Neural progenitor cell (in vitro differentiated cells): ENCODE measurements at regions not wholly inside any gene's neighbourhood (a gene's known extent, or its start where the extent isn't known, plus 50 kb on each side); places are given as distances from the start of the nearest gene placed in this dataset.
A peak's percentile ranks its signal among the peaks of the same experiment; 100 is the strongest.
"Not testable (repeated sequence)": the region's sequence is repeated elsewhere in the genome, so short reads cannot be mapped to it uniquely, and the experiment has no call there.

Experiments
- DNase-seq: peaks from one replicate; pipeline ENCODE4 v3.0.0-alpha.2; 2016; ENCODE audit warnings: low spot score
- H2AFZ ChIP-seq: fragments of 200-600 bp; sonication (generic); replicated peaks from 2 replicates; pipeline ENCODE4 v1.6.1; 2016; ENCODE audit warnings: antibody characterized with exemption
- H3F3A ChIP-seq: fragments of 200-600 bp; sonication (generic); 2 replicates; pipeline ENCODE4 v1.6.1; 2016; ENCODE audit warnings: antibody characterized with exemption, low read depth
- H3K27ac ChIP-seq: fragments of 200-600 bp; sonication (generic); 2 replicates; pipeline ENCODE4 v1.5.1; 2016; ENCODE audit warnings: mild to moderate bottlenecking
- H3K27me3 ChIP-seq: fragments of 200-600 bp; sonication (generic); 2 replicates; pipeline ENCODE4 v1.6.1; 2016; ENCODE audit warnings: mild to moderate bottlenecking, moderate library complexity
- H3K36me3 ChIP-seq: fragments of 200-600 bp; sonication (generic); 2 replicates; pipeline ENCODE4 v1.5.1; 2016
- H3K4me1 ChIP-seq: fragments of 200-600 bp; sonication (generic); 2 replicates; pipeline ENCODE4 v1.6.1; 2016; ENCODE audit warnings: mixed run types
- H3K4me2 ChIP-seq: fragments of 200-600 bp; sonication (generic); 2 replicates; pipeline ENCODE4 v1.6.1; 2016
- H3K4me3 ChIP-seq: fragments of 200-600 bp; sonication (generic); 2 replicates; pipeline ENCODE4 v1.5.1; 2016
- H3K79me2 ChIP-seq: fragments of 200-600 bp; sonication (generic); 2 replicates; pipeline ENCODE4 v1.6.1; 2016; ENCODE audit warnings: low read depth
- H3K9ac ChIP-seq: fragments of 200-600 bp; sonication (generic); 2 replicates; pipeline ENCODE4 v1.6.1; 2016
- H3K9me3 ChIP-seq: fragments of 200-600 bp; sonication (generic); 2 replicates; pipeline ENCODE4 v1.5.1; 2016; ENCODE audit warnings: low read depth
- H4K20me1 ChIP-seq: fragments of 200-600 bp; sonication (generic); 2 replicates; pipeline ENCODE4 v1.6.1; 2016; ENCODE audit warnings: low read depth
- H3K27ac Mint-ChIP-seq: 3 replicates; pipeline ENCODE4 v1.8.0; 2021; ENCODE audit warnings: mixed read lengths
- H3K27me3 Mint-ChIP-seq: 2 replicates; pipeline ENCODE4 v1.8.0; 2022; ENCODE audit warnings: low read depth, mild to moderate bottlenecking, inconsistent platforms, moderate library complexity, mixed read lengths; ENCODE audit not compliant: insufficient read depth
- H3K36me3 Mint-ChIP-seq: 3 replicates; pipeline ENCODE4 v1.8.0; 2021; ENCODE audit warnings: mixed read lengths
- H3K4me1 Mint-ChIP-seq: 3 replicates; pipeline ENCODE4 v1.8.0; 2021; ENCODE audit warnings: mixed read lengths
- H3K4me3 Mint-ChIP-seq: 3 replicates; pipeline ENCODE4 v1.8.0; 2021; ENCODE audit warnings: mild to moderate bottlenecking, moderate library complexity, mixed read lengths
- H3K9me3 Mint-ChIP-seq: 3 replicates; pipeline ENCODE4 v1.8.0; 2020; ENCODE audit warnings: mixed read lengths
- CTCF ChIP-seq: fragments of 200-600 bp; sonication (generic); IDR thresholded peaks from 2 replicates; pipeline ENCODE4 v1.5.1; 2017; ENCODE audit warnings: antibody characterized with exemption, mild to moderate bottlenecking
- EZH2 ChIP-seq: fragments of 200-600 bp; sonication (generic); IDR thresholded peaks from 2 replicates; pipeline ENCODE4 v1.6.1; 2017; ENCODE audit warnings: antibody characterized with exemption, mild to moderate bottlenecking, moderate library complexity
- EZH2phosphoT487 ChIP-seq: fragments of 200-600 bp; sonication (generic); IDR thresholded peaks from 2 replicates; pipeline ENCODE4 v1.6.1; 2017; ENCODE audit warnings: antibody characterized with exemption

- Mint-ChIP-seq H3K4me1 (peaks cover 10% of the 10 kb centered on the region), H3K27ac (no peak overlapping the region), H3K27me3 (peaks cover 2% of the 10 kb centered on the region), H3K4me3 (no peak overlapping the region), H3K9me3 (peaks cover 4% of the 10 kb centered on the region), H3K36me3 (no peaks in the 10 kb centered on the region)
- no peak overlapping the region for H3K9ac ChIP-seq
- no peaks in the 10 kb centered on the region for H3K9me3 ChIP-seq
- no peaks in the 10 kb centered on the region for H4K20me1 ChIP-seq
- no peak overlapping the region for H3K27ac ChIP-seq
- no peaks in the 10 kb centered on the region for H3K4me1 ChIP-seq
- peak; percentile 17 for DNase-seq
- H3K4me2 ChIP-seq = no peak overlapping the region
- no peaks in the 10 kb centered on the region for H3K79me2 ChIP-seq
- TF ChIP-seq CTCF (peak; percentile 5), EZH2phosphoT487 (no peak)
- no peaks in the 10 kb centered on the region for H3K27me3 ChIP-seq
- H3K36me3 ChIP-seq = no peaks in the 10 kb centered on the region
- no peak overlapping the region for H2AFZ ChIP-seq
- H3F3A ChIP-seq = peaks cover 3% of the 10 kb centered on the region
- H3K4me3 ChIP-seq = no peak overlapping the region
Measured at GRCh38 chr2:53508667-53509066, 258.9 kb upstream of the CHAC2 start.

GRCh38 chr2:53507070-53507469 lies 260.5 kb upstream of the CHAC2 start:
- not testable (repeated sequence) for H3K27ac Mint-ChIP-seq, DNase-seq, H3K4me1 ChIP-seq, H3K9me3 ChIP-seq, H2AFZ ChIP-seq, H3K27ac ChIP-seq, H3K36me3 ChIP-seq, H3K9me3 Mint-ChIP-seq, H3K27me3 Mint-ChIP-seq, H3F3A ChIP-seq, H3K4me2 ChIP-seq, H3K4me3 ChIP-seq, H4K20me1 ChIP-seq, H3K27me3 ChIP-seq, H3K79me2 ChIP-seq, H3K9ac ChIP-seq, H3K4me3 Mint-ChIP-seq, H3K36me3 Mint-ChIP-seq
- peaks cover 10% of the 10 kb centered on the region for H3K4me1 Mint-ChIP-seq

- peaks cover 2% of the 10 kb centered on the region for H3K27me3 Mint-ChIP-seq
- peaks cover 10% of the 10 kb centered on the region for H3K4me1 Mint-ChIP-seq
- TF ChIP-seq EZH2phosphoT487 = no peak
- TF ChIP-seq CTCF = no peak
- TF ChIP-seq EZH2 = no peak
- DNase-seq = peak; percentile 48
- Histone ChIP-seq H3K27ac (no peak overlapping the region), H3K9ac (no peak overlapping the region), H3K4me3 (no peak overlapping the region), H3K79me2 (no peaks in the 10 kb centered on the region), H4K20me1 (no peaks in the 10 kb centered on the region), H3K4me2 (no peak overlapping the region), H3K9me3 (no peaks in the 10 kb centered on the region), H2AFZ (no peak overlapping the region), H3K27me3 (no peaks in the 10 kb centered on the region), H3K4me1 (no peaks in the 10 kb centered on the region), H3F3A (peaks cover 3% of the 10 kb centered on the region), H3K36me3 (no peaks in the 10 kb centered on the region)
- H3K9me3 Mint-ChIP-seq = peaks cover 4% of the 10 kb centered on the region
- H3K27ac Mint-ChIP-seq = no peak overlapping the region
- no peaks in the 10 kb centered on the region for H3K36me3 Mint-ChIP-seq
- H3K4me3 Mint-ChIP-seq = no peak overlapping the region
Measured at GRCh38 chr2:53505826-53506225, 261.8 kb upstream of the CHAC2 start.

- H3F3A ChIP-seq = peaks cover under 1% of the 10 kb centered on the region
- Mint-ChIP-seq H3K27ac (no peak overlapping the region), H3K9me3 (peaks cover 4% of the 10 kb centered on the region), H3K4me1 (peaks cover 5% of the 10 kb centered on the region), H3K36me3 (peaks cover 3% of the 10 kb centered on the region), H3K27me3 (peaks cover 2% of the 10 kb centered on the region), H3K4me3 (no peak overlapping the region)
- no peaks in the 10 kb centered on the region for H3K27me3 ChIP-seq
- TF ChIP-seq CTCF = no peak
- no peak for TF ChIP-seq EZH2
- no peak for TF ChIP-seq EZH2phosphoT487
- H3K4me2 ChIP-seq = no peak overlapping the region
- no peak overlapping the region for H3K4me3 ChIP-seq
- no peak overlapping the region for H3K27ac ChIP-seq
- no peak overlapping the region for H3K9ac ChIP-seq
- H2AFZ ChIP-seq = no peak overlapping the region
- H3K36me3 ChIP-seq = no peaks in the 10 kb centered on the region
- H4K20me1 ChIP-seq = no peaks in the 10 kb centered on the region
- no peak for DNase-seq
- no peaks in the 10 kb centered on the region for H3K4me1 ChIP-seq
- H3K9me3 ChIP-seq = no peaks in the 10 kb centered on the region
- H3K79me2 ChIP-seq = no peaks in the 10 kb centered on the region
Measured at GRCh38 chr2:53504507-53504906, 263.1 kb upstream of the CHAC2 start.
